Prostate gland (tissue), 2 donors: ENCODE measurements at regions not wholly inside any gene's neighbourhood (a gene's known extent, or its start where the extent isn't known, plus 50 kb on each side); places are given as distances from the start of the nearest gene placed in this dataset.

Experiments used
- DNase-seq: peaks from one replicate; pipeline ENCODE4 v3.0.0-alpha.2; 2019; ENCODE audit warnings: low spot score
- H3K27ac ChIP-seq, 2 donors: fragments of 200-600 bp; sonication (generic); 2 replicates each; pipeline ENCODE4 v1.5.1; 2017 to 2019
- H3K27me3 ChIP-seq: fragments of 200-600 bp; sonication (generic); replicated peaks from 2 replicates; pipeline ENCODE4 v1.5.1; 2019; ENCODE audit not compliant: insufficient read depth
- H3K36me3 ChIP-seq, 2 donors: fragments of 200-600 bp; sonication (generic); 1 replicate in 1 of 2; 2 replicates in 1 of 2; pipeline versions ENCODE4 v1.5.1 to v1.8.1; 2017 to 2019
- H3K4me1 ChIP-seq: fragments of 200-600 bp; sonication (generic); replicated peaks from 2 replicates; pipeline ENCODE4 v1.5.1; 2019
- H3K4me3 ChIP-seq, 2 donors: fragments of 200-600 bp; sonication (generic); 2 replicates each; pipeline ENCODE4 v1.5.1; 2017 to 2019
- H3K9me3 ChIP-seq: fragments of 200-600 bp; sonication (generic); 2 replicates; pipeline ENCODE4 v1.5.1; 2017
- POLR2A ChIP-seq: fragments of 450-650 bp; IDR thresholded peaks from one replicate; pipeline ENCODE4 v1.6.1; 2016; ENCODE audit warnings: antibody characterized with exemption, mild to moderate bottlenecking
- POLR2AphosphoS5 ChIP-seq: sonication (generic); formaldehyde crosslinking; IDR thresholded peaks from one replicate; pipeline ENCODE4 v1.6.1; 2017; ENCODE audit warnings: antibody characterized with exemption
- WGBS: methylation state at CpG from one replicate; pipeline ENCODE4 v1.1.5; 2018; 5-methylcytosine and 5-hydroxymethylcytosine counted together
- intact Hi-C: fragments of 100-400 bp; cut with DNase I; formaldehyde crosslinking; loops from one replicate; pipeline ENCODE4 v1.14.2; 2022
- TF ChIP-seq, protein P1 (sequence below), 4 experiments: fragments of 200-600 bp in 2 of 4; fragments of 450-650 bp in 2 of 4; sonication (generic) in 2 of 4; IDR thresholded peaks; 1 replicate in 3 of 4; 2 replicates in 1 of 4; pipeline ENCODE4 v1.5.1; 2016 to 2019; ENCODE audit warnings: antibody characterized with exemption in 4 of 4, mild to moderate bottlenecking in 2 of 4, moderate library complexity in 2 of 4

DNA sequence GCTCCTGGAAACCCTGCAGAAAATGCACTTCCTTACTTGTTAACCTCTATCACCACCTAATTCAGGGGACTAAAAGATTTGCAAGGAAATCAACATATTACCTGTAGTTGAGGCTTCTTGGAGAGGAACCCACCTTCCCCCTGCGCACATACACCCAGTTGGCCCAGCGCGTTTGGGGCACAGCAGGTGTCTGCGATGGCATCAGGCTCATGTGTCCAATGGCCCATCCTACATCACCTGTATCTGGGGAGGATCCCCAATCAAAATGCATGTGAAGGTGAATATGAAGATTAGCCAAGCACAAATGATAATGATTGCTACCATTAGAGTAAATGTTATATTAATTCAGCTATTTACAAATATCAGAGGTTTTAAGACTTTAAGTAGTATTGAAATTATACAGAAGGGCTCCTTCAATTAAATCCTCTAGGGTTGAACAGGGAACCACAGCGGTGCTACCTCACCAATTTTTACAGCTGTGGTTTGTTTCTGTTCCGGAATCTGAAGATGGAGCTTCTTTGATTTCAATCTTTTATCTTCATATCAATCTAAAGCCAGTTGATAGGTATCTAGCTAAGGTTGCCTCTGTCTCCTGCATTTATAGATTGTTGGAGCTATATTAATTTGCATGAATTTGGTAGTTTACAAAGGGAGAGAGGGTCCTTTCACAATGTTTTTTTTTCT lies 486.0 kb downstream of the RNF144A start:
- H3K36me3 ChIP-seq = no peaks in the 10 kb centered on the region
- H3K27me3 ChIP-seq = no peaks in the 10 kb centered on the region
- H3K4me3 ChIP-seq = no peak overlapping the region
- no peak for TF ChIP-seq POLR2A
- no peak for TF ChIP-seq POLR2AphosphoS5
- TF ChIP-seq, protein P1, sequence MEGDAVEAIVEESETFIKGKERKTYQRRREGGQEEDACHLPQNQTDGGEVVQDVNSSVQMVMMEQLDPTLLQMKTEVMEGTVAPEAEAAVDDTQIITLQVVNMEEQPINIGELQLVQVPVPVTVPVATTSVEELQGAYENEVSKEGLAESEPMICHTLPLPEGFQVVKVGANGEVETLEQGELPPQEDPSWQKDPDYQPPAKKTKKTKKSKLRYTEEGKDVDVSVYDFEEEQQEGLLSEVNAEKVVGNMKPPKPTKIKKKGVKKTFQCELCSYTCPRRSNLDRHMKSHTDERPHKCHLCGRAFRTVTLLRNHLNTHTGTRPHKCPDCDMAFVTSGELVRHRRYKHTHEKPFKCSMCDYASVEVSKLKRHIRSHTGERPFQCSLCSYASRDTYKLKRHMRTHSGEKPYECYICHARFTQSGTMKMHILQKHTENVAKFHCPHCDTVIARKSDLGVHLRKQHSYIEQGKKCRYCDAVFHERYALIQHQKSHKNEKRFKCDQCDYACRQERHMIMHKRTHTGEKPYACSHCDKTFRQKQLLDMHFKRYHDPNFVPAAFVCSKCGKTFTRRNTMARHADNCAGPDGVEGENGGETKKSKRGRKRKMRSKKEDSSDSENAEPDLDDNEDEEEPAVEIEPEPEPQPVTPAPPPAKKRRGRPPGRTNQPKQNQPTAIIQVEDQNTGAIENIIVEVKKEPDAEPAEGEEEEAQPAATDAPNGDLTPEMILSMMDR (IDR thresholded peaks at IDR 0.05) = no peak
- no peak overlapping the region for H3K27ac ChIP-seq
- intact Hi-C loops = no loop called here
- no peak for DNase-seq
- no peaks in the 10 kb centered on the region for H3K4me1 ChIP-seq
- 97% methylated on average over 6 of the region's 6 CpGs for WGBS
- no peaks in the 10 kb centered on the region for H3K9me3 ChIP-seq

DNA sequence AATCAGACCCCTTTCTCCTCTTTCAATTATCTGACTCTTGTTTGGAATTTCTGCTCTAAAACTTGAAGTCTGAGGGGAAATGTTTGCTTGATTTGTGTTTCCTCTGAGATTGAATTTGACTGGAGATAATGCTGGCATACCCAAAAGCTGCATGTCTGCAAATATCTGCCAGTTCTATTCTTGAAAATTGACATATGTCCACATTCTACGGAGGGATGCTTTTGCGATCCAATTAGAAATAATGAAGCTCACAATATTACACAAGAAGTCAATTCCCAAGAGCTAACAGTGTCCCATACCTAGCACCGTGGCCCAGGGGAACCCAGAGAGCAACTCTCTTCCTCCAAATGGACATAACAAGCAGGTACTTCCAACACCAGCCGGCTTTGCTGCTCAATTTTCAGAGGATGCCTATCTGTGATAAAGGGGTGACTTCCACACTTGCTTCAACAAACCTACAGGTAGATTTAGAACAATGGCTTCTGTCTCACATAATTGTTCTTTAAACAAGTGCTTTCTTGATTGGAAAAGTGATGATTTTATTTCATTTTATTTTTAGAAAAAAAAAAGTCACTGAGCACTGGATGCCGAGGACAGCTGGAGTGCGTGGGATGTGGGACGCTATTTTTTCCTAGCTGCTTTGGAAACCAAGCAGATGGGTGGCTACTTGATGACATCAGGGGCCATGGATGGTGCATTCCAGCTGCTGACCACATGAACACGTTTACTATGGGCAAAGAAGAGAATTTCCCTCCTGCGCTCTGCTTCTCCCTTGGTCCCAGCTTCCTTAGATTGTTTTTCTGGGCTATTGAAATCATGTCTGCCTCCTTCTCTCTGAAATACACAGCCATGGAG lies 488.9 kb downstream of the RNF144A start:
- H3K4me3 ChIP-seq = no peak overlapping the region
- WGBS = 72% methylated on average over 9 of the region's 9 CpGs
- H3K9me3 ChIP-seq = no peaks in the 10 kb centered on the region
- H3K27ac ChIP-seq = no peak overlapping the region
- no peak for DNase-seq
- H3K4me1 ChIP-seq = no peaks in the 10 kb centered on the region
- intact Hi-C loops = no loop called here
- no peaks in the 10 kb centered on the region for H3K36me3 ChIP-seq
- H3K27me3 ChIP-seq = no peaks in the 10 kb centered on the region
- no peak for TF ChIP-seq POLR2AphosphoS5
- TF ChIP-seq, protein P1 (IDR thresholded peaks at IDR 0.05) = no peak
- no peak for TF ChIP-seq POLR2A

DNA sequence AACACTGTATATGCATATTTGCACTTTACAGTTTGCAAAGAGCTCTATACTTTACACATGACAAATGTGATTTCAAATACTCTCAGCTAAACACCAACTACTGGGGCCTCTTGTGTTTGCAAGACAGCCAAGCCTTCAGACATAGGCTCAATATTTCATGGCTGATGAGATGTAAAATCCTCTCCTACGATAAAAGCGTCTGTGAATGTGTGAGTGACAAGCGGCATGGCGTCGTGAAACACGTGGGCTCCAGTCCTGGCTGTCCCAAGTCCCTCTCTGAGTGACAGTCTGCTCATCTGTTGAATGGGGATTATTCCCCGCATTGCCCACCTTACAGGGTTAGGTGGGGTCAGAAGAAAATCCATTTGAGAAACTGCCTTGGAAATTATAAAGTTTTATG lies 489.8 kb downstream of the RNF144A start:
- H3K36me3 ChIP-seq = no peaks in the 10 kb centered on the region
- intact Hi-C loops = no loop called here
- no peak for TF ChIP-seq POLR2A
- TF ChIP-seq, protein P1 (IDR thresholded peaks at IDR 0.05) = no peak
- no peak for TF ChIP-seq POLR2AphosphoS5
- H3K4me1 ChIP-seq = no peaks in the 10 kb centered on the region
- H3K27ac ChIP-seq = no peak overlapping the region
- no peaks in the 10 kb centered on the region for H3K27me3 ChIP-seq
- DNase-seq = no peak
- no peaks in the 10 kb centered on the region for H3K9me3 ChIP-seq
- WGBS = 87% methylated on average over 7 of the region's 7 CpGs
- H3K4me3 ChIP-seq = no peak overlapping the region

DNA sequence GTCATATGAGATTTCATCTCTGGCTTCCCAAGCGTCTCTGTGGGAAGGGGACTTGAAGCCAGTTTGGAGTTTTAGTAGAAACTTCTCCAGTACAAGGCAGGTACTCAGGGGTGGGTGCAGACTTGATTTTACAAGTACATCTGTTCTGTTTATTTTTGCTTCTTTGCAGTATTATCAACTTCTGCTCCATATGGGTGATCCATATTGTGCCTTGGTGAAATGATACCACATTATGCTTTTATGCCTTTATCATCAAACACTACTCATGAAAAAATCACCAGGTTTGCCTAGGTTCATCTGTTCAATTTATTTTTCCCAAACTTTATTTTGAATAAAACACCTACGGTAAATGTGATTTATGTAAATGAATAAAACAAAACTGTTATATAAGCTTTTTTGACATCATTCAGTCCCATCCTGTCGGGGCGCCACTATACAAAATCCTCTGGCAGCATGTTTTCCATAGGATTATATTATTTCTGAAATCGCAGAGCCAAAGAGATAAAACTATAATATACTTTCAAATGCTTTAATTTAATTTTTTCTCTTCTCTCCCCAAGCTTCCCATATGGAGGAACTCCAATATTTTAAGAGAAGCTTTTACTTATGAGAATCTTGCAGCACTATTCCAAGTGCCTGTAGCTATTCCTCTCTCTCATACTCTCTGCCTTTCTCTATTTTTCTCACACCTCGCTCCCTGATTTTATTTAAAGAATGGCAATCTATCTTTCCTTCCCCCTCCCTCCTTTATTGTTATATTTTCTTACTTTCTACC lies 490.9 kb downstream of the RNF144A start:
- Histone ChIP-seq H3K4me1 (no peaks in the 10 kb centered on the region), H3K36me3 (no peaks in the 10 kb centered on the region), H3K27me3 (no peaks in the 10 kb centered on the region), H3K4me3 (no peak overlapping the region), H3K27ac (no peak overlapping the region), H3K9me3 (no peaks in the 10 kb centered on the region)
- WGBS = 95% methylated on average over 6 of the region's 6 CpGs
- TF ChIP-seq POLR2A (no peak), POLR2AphosphoS5 (no peak)
- TF ChIP-seq, protein P1 (IDR thresholded peaks at IDR 0.05) = no peak
- DNase-seq = no peak
- intact Hi-C loops = no loop called here
